ENCODE measurements at regions not wholly inside any gene's neighbourhood (a gene's known extent, or its start where the extent isn't known, plus 50 kb on each side); places are given as distances from the start of the nearest gene placed in this dataset.

GRCh38 chr4:3660928-3661515 lies 105.2 kb upstream of the ADRA2C start:
- no peak for TF ChIP-seq CTCF (IDR thresholded peaks at IDR 0.05; ENCODE audit: insufficient read depth, low read length)
- H3K4me3 ChIP-seq (ENCODE audit: low read depth, low read length) = no peak overlapping the region

GRCh38 chr4:3660086-3660927 lies 105.9 kb upstream of the ADRA2C start:
- no peak for TF ChIP-seq CTCF (IDR thresholded peaks at IDR 0.05; ENCODE audit: insufficient read depth, low read length)
- DNase-seq (ENCODE audit: low read depth) = no peak
- no peak overlapping the region for H3K4me3 ChIP-seq (ENCODE audit: low read depth, low read length)

More at GRCh38 chr4:3660928-3661515, 105.2 kb upstream of the ADRA2C start:
- no peak for DNase-seq (ENCODE audit: low read depth)

- DNase-seq (ENCODE audit: low read depth) = no peak
- no peak overlapping the region for H3K4me3 ChIP-seq (ENCODE audit: low read depth, low read length)
- TF ChIP-seq CTCF (IDR thresholded peaks at IDR 0.05; ENCODE audit: insufficient read depth, low read length) = no peak
Measured at GRCh38 chr4:3659131-3659530, 107.1 kb upstream of the ADRA2C start.

GRCh38 chr4:3658530-3658913 lies 107.7 kb upstream of the ADRA2C start:
- TF ChIP-seq CTCF (IDR thresholded peaks at IDR 0.05; ENCODE audit: insufficient read depth, low read length) = no peak
- no peak for DNase-seq (ENCODE audit: low read depth)
- no peak overlapping the region for H3K4me3 ChIP-seq (ENCODE audit: low read depth, low read length)

- peak; percentile 79 for DNase-seq (ENCODE audit: low read depth)
- no peak overlapping the region for H3K4me3 ChIP-seq (ENCODE audit: low read depth, low read length)
- no peak for TF ChIP-seq CTCF (IDR thresholded peaks at IDR 0.05; ENCODE audit: insufficient read depth, low read length)
Measured at GRCh38 chr4:3657902-3658529, 108.2 kb upstream of the ADRA2C start.

- TF ChIP-seq CTCF (IDR thresholded peaks at IDR 0.05; ENCODE audit: insufficient read depth, low read length) = no peak
- no peak for DNase-seq (ENCODE audit: low read depth)
- H3K4me3 ChIP-seq (ENCODE audit: low read depth, low read length) = no peak overlapping the region
Measured at GRCh38 chr4:3656416-3657356, 109.5 kb upstream of the ADRA2C start.

All from fibroblast of the aortic adventitia (primary cell).